IMR-90 (cell line): ENCODE measurements at regions not wholly inside any gene's neighbourhood (a gene's known extent, or its start where the extent isn't known, plus 50 kb on each side); places are given as distances from the start of the nearest gene placed in this dataset.

Experiments
- BHLHE40 ChIP-seq: fragments of 150-350 bp; IDR thresholded peaks from 2 replicates; pipeline ENCODE4 v1.6.1; 2016; ENCODE audit warnings: mild to moderate bottlenecking, low read depth, low read length
- CTCF ChIP-seq: conservative IDR thresholded peaks from 2 replicates; pipeline ENCODE4 v1.5.1; 2012; ENCODE audit warnings: mild to moderate bottlenecking, low read depth, low read length, improper control_type of control experiment
- MAFK ChIP-seq: IDR thresholded peaks from 2 replicates; pipeline ENCODE4 v1.6.1; 2012; ENCODE audit warnings: low read depth, low read length, improper control_type of control experiment

GRCh38 chr20:40284611-40285010, 404.4 kb downstream of the MAFB start:
- TF ChIP-seq CTCF (no peak), MAFK (no peak), BHLHE40 (no peak)
